Dedifferentiated amniotic fluid mesenchymal stem cell (primary cell): ENCODE measurements at regions not wholly inside any gene's neighbourhood (a gene's known extent, or its start where the extent isn't known, plus 50 kb on each side); places are given as distances from the start of the nearest gene placed in this dataset.

Experiments
- DNase-seq: peaks from one replicate; pipeline ENCODE4 v3.0.0-alpha.2; 2016; ENCODE audit errors: extremely low spot score

DNA sequence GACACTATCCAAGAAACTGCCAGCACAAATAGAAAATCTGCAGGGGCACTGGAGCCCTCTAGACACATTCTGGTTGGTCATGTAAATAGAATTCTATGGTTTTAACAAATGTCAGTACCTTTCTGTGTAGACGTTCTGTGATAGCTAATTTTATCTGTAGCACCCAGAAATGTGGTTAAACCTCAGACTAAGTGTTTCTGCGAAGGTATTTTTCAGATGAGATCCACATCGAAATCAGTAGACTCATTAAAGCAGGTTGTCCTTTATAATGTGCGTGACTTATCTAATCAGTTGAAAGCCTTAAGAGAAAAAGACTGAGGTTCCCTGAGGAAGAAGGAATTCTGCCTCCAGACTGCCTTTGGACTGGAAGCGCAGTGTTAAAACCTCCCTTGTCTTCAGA lies 922.9 kb downstream of the EFNB2 start:
- DNase-seq = no peak

DNA sequence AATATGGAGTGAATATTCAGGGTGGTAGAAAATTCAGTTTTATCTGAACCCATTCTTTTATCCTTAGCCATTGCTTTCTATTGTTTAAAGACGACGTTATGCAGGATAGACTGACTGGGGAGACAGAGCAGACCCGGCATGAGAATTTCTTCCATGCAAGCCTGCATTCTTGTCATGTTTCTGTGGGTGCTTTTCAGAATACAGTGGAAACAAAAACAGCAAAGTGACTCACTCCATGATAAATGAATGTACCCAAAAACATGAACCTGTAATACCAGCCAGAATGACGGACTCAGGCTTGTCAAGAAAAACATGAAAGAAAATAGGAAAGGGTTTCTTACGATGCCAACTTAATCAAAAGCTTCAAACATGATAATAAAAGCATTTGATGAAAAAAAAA lies 924.0 kb downstream of the EFNB2 start:
- peak; percentile 80 for DNase-seq

DNA sequence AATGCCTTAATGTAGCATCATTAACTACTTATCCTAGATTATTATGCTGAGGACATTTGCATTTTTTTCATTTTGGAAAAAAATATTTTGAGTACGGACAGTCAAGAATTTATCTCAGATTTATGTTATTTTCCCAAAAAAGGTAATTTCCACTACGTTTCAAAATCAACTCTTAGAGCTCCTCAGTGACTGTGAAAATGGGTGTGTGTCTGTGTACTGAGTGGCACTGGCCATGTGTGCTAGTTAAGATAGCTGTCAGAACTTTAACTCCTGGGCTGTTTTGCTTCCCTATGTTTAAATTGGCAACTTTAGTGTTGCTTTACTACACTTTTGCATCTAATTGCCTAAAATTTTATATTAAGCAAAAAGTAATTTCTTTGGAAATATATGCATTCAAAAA lies 927.4 kb downstream of the EFNB2 start:
- no peak for DNase-seq

DNA sequence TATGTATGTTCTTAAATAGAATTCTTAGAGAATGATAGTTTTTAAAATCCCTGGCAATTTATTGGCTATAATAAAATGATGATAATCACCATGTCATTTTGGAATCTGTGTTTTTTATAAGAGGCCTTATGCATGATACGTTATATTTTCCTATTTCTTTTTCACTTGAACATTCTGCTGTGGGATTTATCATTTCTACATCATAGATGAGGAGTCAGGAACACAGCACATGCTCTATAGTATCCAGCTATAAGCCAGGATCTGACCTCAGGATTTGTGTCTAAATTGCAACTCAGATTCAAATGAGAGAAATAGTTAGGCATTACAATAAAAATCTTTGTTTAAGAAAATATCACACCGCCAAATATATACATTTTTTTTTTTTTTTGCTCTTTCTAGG lies 928.0 kb downstream of the EFNB2 start:
- no peak for DNase-seq

DNA sequence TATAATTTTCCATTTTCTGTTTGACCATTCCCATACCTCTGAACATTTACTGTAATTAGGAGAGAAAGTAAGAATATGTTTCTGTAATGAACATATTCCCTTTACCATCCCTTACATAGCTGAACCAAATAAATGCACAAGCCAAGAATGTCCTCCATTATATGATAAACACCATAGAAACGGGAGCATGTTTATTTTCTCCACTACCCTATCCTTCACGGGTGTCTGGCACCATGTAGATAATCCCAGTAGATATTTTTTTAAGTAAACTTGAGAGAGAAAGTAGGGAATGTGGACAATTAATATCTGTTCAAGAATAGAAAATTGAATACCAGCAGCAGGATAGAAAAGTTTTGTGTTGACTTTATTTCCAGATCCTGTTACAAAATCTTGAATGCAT lies 928.4 kb downstream of the EFNB2 start:
- no peak for DNase-seq

GRCh38 chr13:105602956-105603670 lies 932.3 kb downstream of the EFNB2 start:
- DNase-seq = no peak

DNA sequence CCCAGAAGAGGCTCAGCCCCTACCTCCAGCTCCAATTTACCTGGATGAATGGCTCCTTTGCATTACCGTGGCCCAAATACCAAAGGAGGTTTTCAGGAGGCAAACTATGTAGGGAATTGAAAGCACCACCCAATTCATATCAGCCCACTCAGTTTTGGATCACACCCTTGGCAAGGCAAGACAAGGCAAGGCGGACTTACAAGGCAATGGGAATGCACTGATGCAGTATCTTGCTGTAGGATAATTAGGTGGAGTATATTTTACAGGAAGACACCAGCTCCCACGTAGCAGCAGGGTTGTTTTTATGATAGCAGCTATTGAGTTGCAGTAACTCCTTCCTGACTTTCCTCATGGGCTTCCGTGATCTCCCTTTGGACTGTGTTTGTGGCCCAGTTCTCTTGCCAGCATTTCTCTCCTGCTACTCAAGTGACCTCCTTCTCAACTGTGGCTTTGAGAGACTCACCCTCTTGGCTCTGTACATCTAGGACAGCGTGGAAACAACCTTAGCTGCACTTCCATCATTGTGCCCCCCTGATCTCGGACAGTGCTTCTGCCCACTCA lies 935.9 kb downstream of the EFNB2 start:
- DNase-seq = no peak

- DNase-seq = peak; percentile 74
These were observed 936.9 kb downstream of the EFNB2 start for GRCh38 chr13:105598529-105598928.

DNA sequence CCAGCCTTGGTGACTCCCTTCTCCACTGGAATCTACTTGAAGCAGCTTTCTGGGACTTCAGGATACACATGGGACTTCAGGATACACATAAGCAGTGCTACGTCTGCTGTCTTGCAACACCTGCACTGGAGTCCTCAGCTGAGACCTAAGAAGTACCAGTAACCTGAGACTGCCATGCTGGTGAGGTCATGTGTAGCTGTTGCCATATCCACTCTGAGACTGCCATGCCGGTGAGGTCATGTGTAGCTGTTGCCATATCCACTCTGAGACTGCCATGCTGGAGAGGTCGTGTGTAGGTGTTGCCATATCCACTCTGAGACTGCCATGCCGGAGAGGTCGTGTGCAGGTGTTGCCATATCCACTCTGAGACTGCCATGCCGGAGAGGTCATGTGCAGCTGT lies 937.9 kb downstream of the EFNB2 start:
- no peak for DNase-seq

GRCh38 chr13:105595471-105595870 lies 940.0 kb downstream of the EFNB2 start:
- no peak for DNase-seq

GRCh38 chr13:105591277-105591676 lies 944.2 kb downstream of the EFNB2 start:
- DNase-seq = no peak

DNA sequence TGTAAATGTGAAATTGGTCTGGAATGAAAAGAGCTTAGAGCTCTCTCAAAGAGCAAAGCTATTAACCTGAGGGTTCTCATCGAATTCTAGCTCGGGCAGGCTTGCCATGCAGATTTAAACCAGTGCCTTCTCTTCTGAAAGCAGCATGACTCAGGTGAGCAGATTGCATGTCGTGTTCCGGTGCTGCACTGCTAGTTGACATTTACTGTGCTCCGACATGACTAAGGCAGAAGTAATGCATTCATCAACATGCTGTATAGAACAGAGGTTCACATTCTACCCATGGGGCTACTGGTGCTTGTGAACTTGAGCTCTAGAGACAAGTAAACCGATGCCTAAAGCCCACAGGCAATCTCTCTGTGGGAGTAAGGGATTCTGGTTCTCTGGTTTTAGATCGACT lies 947.7 kb downstream of the EFNB2 start:
- DNase-seq = no peak

- DNase-seq = no peak
These were observed 955.4 kb downstream of the EFNB2 start for GRCh38 chr13:105579821-105580710.

- no peak for DNase-seq
These were observed 962.3 kb downstream of the EFNB2 start for GRCh38 chr13:105573136-105573535.

DNA sequence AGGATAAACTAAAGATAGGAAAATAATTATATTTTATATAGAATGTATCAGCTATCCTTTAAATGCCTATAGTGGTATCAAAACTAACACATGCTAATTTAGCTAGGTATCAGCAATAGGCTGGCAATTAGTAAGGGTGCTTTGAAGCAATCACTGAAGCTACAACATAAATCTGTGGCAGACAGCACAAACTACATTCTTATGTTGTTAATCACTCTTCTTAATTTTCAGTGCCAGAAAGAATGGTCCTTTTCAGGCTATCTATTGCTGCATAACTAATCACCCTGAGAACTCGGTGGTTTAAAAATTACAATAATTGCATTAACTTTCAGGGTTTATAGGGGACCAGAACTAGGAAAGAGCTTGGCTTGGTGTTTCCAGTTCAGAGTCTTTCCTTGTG lies 963.1 kb downstream of the EFNB2 start:
- no peak for DNase-seq

DNA sequence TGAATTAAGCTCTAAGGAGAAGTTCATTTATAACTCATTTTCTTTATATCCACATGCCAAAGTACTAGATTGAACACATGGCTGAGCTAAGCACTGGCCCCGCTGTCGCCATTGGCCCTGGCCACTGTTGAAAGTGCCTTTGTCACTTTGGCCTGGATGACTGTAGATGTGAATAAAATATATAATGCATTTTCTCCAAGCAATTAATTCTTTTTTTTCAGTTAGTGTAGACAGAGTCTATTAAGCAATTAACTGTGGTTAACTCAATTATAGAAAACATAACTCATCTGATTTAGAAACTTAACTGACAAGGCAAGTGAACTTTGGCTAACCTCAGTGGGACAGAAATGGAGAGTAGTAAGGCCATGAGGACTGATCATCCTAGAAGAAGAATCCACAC lies 965.6 kb downstream of the EFNB2 start:
- no peak for DNase-seq

DNA sequence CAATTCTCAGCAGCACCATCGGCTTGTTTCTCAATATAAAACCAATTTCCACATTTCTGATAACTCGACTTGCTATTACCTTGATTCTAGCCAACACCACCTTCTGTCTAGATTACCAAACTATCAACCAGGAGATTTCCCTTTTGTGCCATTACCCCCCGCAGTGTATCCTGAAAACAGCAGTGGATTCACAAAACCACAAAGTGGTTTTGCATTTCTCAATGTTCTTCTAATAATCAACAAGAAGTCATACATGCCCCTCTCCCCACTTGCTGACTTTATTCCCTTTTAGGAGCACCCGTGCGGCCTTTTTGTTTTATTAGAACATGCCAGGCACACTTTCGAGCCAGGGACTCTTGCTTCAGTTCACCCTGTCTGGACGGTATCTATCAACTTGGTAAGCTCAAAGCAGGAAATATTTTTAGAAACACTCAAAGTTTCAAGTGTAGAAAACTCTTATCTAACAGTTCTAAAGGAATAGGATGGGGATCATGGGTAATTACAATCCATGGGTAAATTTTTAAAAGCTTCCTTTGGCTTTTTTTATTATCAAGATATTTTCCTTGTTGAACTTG lies 967.4 kb downstream of the EFNB2 start:
- DNase-seq = no peak

- DNase-seq = no peak
These were observed 970.2 kb downstream of the EFNB2 start for GRCh38 chr13:105565136-105565727.

- DNase-seq = no peak
These were observed 983.4 kb downstream of the EFNB2 start for GRCh38 chr13:105552078-105552477.

GRCh38 chr13:105547851-105548250 lies 987.6 kb downstream of the EFNB2 start:
- no peak for DNase-seq

- DNase-seq = no peak
These were observed 989.7 kb downstream of the EFNB2 start for GRCh38 chr13:105545811-105546210.

GRCh38 chr13:105543742-105544141 lies 991.7 kb downstream of the EFNB2 start:
- no peak for DNase-seq
